ENCODE measurements at regions not wholly inside any gene's neighbourhood (a gene's known extent, or its start where the extent isn't known, plus 50 kb on each side); places are given as distances from the start of the nearest gene placed in this dataset.

DNA sequence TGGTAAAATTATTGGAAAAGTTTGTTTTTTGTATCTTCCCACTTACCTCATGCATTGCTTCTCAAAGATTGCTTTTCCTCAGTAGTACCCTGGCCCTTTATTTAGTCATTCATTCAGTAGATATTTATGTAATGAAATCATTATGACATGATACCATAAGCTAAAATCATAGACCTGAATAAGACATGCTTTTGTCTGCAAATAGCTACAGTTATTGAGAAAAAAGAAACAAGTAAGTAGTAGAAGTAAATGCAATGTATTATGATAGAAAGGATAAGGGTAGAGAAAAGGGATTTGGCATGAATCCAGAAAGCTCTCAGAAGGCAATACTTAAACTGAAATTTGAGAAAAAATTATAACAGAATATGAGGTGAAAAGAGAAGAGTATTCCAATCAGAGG, 352.5 kb downstream of the GPM6A start:
- TF ChIP-seq, protein P1, sequence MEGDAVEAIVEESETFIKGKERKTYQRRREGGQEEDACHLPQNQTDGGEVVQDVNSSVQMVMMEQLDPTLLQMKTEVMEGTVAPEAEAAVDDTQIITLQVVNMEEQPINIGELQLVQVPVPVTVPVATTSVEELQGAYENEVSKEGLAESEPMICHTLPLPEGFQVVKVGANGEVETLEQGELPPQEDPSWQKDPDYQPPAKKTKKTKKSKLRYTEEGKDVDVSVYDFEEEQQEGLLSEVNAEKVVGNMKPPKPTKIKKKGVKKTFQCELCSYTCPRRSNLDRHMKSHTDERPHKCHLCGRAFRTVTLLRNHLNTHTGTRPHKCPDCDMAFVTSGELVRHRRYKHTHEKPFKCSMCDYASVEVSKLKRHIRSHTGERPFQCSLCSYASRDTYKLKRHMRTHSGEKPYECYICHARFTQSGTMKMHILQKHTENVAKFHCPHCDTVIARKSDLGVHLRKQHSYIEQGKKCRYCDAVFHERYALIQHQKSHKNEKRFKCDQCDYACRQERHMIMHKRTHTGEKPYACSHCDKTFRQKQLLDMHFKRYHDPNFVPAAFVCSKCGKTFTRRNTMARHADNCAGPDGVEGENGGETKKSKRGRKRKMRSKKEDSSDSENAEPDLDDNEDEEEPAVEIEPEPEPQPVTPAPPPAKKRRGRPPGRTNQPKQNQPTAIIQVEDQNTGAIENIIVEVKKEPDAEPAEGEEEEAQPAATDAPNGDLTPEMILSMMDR (optimal IDR thresholded peaks at IDR 0.05 in 1 of 3, IDR thresholded peaks at IDR 0.05 in 1 of 3, conservative IDR thresholded peaks at IDR 0.05 in 1 of 3; ENCODE audit: extremely low read depth in 1 of 3, insufficient read depth in 2 of 3, low read length in 3 of 3), result no peak
- no peak for TF ChIP-seq EZH2 (IDR thresholded peaks at IDR 0.05; ENCODE audit: low read length)

Measured in keratinocyte (primary cell).